Esophagus muscularis mucosa (tissue), 4 donors: ENCODE measurements at regions not wholly inside any gene's neighbourhood (a gene's known extent, or its start where the extent isn't known, plus 50 kb on each side); places are given as distances from the start of the nearest gene placed in this dataset.

Source experiments
- DNase-seq: peaks from one replicate; pipeline ENCODE4 v3.0.0-alpha.2; 2017; ENCODE audit errors: extremely low spot score
- H3K27ac ChIP-seq, 4 donors: fragments of 200-600 bp; sonication (generic); replicated peaks in 1 of 4; 1 replicate in 3 of 4; 2 replicates in 1 of 4; pipeline ENCODE4 v1.5.1; 2016 to 2019; ENCODE audit warnings: mild to moderate bottlenecking in 1 of 4
- H3K27me3 ChIP-seq, 4 donors: fragments of 200-600 bp; sonication (generic); one replicate each; pipeline versions ENCODE4 v1.5.1 to v1.6.0; 2016 to 2019
- H3K36me3 ChIP-seq, 4 donors: fragments of 200-600 bp; sonication (generic); one replicate each; pipeline ENCODE4 v1.5.1; 2016 to 2019
- H3K4me1 ChIP-seq, 4 donors: fragments of 200-600 bp; sonication (generic); one replicate each; pipeline ENCODE4 v1.5.1; 2016 to 2019
- H3K4me3 ChIP-seq, 4 donors: fragments of 200-600 bp; sonication (generic); 1 replicate in 2 of 4; 2 replicates in 2 of 4; pipeline ENCODE4 v1.5.1; 2016 to 2019; ENCODE audit warnings: mild to moderate bottlenecking in 4 of 4, moderate library complexity in 1 of 4
- H3K9me3 ChIP-seq, 4 donors: fragments of 200-600 bp; sonication (generic); 1 replicate in 3 of 4; 2 replicates in 1 of 4; pipeline ENCODE4 v1.5.1; 2016 to 2019
- EP300 ChIP-seq: sonication (generic); formaldehyde crosslinking; IDR thresholded peaks from one replicate; pipeline ENCODE4 v1.6.1; 2017; ENCODE audit warnings: antibody characterized with exemption
- POLR2A ChIP-seq: fragments of 450-650 bp; IDR thresholded peaks from one replicate; pipeline ENCODE4 v1.6.1; 2017; ENCODE audit warnings: antibody characterized with exemption, moderate library complexity, mild to moderate bottlenecking, low read depth
- POLR2AphosphoS5 ChIP-seq, 2 donors: sonication (generic); formaldehyde crosslinking; IDR thresholded peaks; one replicate each; pipeline ENCODE4 v1.6.1; 2017; ENCODE audit warnings: antibody characterized with exemption in 2 of 2
- WGBS: methylation state at CpG from one replicate; pipeline ENCODE4 v1.1.5; 2018; 5-methylcytosine and 5-hydroxymethylcytosine counted together
- intact Hi-C: fragments of 100-400 bp; cut with DNase I; formaldehyde crosslinking; loops from one replicate; pipeline ENCODE4 v1.15.1; 2023
- TF ChIP-seq, protein P1 (sequence below), 3 experiments: fragments of 200-600 bp in 2 of 3; fragments of 450-650 bp in 1 of 3; sonication (generic) in 2 of 3; IDR thresholded peaks; one replicate each; pipeline ENCODE4 v1.5.1; 2017 to 2019; ENCODE audit warnings: antibody characterized with exemption in 3 of 3, mild to moderate bottlenecking in 2 of 3, moderate library complexity in 1 of 3

- Histone ChIP-seq H3K4me3 (no peak overlapping the region), H3K27ac (no peak overlapping the region), H3K9me3 (no peaks in the 10 kb centered on the region), H3K27me3 (no peaks in the 10 kb centered on the region), H3K36me3 (no peaks in the 10 kb centered on the region), H3K4me1 (peaks cover 9 to 16% (median 12%) of the 10 kb centered on the region in 4 donors)
- intact Hi-C loops: no loop called here
- no peak for DNase-seq
- WGBS: 45% methylated on average over 6 of the region's 6 CpGs
- TF ChIP-seq POLR2A (no peak), EP300 (no peak), POLR2AphosphoS5 (IDR thresholded peaks at IDR 0.05) (no peak)
- TF ChIP-seq, protein P1, sequence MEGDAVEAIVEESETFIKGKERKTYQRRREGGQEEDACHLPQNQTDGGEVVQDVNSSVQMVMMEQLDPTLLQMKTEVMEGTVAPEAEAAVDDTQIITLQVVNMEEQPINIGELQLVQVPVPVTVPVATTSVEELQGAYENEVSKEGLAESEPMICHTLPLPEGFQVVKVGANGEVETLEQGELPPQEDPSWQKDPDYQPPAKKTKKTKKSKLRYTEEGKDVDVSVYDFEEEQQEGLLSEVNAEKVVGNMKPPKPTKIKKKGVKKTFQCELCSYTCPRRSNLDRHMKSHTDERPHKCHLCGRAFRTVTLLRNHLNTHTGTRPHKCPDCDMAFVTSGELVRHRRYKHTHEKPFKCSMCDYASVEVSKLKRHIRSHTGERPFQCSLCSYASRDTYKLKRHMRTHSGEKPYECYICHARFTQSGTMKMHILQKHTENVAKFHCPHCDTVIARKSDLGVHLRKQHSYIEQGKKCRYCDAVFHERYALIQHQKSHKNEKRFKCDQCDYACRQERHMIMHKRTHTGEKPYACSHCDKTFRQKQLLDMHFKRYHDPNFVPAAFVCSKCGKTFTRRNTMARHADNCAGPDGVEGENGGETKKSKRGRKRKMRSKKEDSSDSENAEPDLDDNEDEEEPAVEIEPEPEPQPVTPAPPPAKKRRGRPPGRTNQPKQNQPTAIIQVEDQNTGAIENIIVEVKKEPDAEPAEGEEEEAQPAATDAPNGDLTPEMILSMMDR (IDR thresholded peaks at IDR 0.05): no peak
Observed at GRCh38 chr3:69675786-69676530, 63.3 kb upstream of the MITF start.

GRCh38 chr3:69674752-69675151, 64.5 kb upstream of the MITF start:
- H3K4me3 ChIP-seq: no peak overlapping the region
- H3K27me3 ChIP-seq: no peaks in the 10 kb centered on the region
- TF ChIP-seq POLR2A (no peak), EP300 (no peak), POLR2AphosphoS5 (IDR thresholded peaks at IDR 0.05) (no peak)
- TF ChIP-seq, protein P1 (IDR thresholded peaks at IDR 0.05): no peak
- no peak for DNase-seq
- peaks cover 9 to 16% (median 12%) of the 10 kb centered on the region in 4 donors for H3K4me1 ChIP-seq
- intact Hi-C loops: loop anchor here (5.0 kb wide), 2 partner anchors 232 to 367 kb away; no protein-coding TSS in a partner anchor
- H3K27ac ChIP-seq: no peak overlapping the region
- no peaks in the 10 kb centered on the region for H3K9me3 ChIP-seq
- 97% methylated on average over 3 of the region's 3 CpGs for WGBS
- no peaks in the 10 kb centered on the region for H3K36me3 ChIP-seq

- intact Hi-C loops: loop anchor here (2.0 to 5.0 kb wide), 3 partner anchors 229 to 511 kb away; no protein-coding TSS in a partner anchor
- no peak for DNase-seq
- no peak overlapping the region for H3K27ac ChIP-seq
- no peaks in the 10 kb centered on the region for H3K36me3 ChIP-seq
- WGBS: 58% methylated on average over 5 of the region's 6 CpGs
- peaks cover 7 to 12% (median 9%) of the 10 kb centered on the region in 4 donors for H3K4me1 ChIP-seq
- TF ChIP-seq EP300 (no peak), POLR2A (no peak), POLR2AphosphoS5 (IDR thresholded peaks at IDR 0.05) (no peak)
- TF ChIP-seq, protein P1 (IDR thresholded peaks at IDR 0.05): peak; percentile 81 to 86 (median 83)
- no peaks in the 10 kb centered on the region for H3K9me3 ChIP-seq
- no peak overlapping the region for H3K4me3 ChIP-seq
- no peaks in the 10 kb centered on the region for H3K27me3 ChIP-seq
Observed at GRCh38 chr3:69671082-69671952, 67.9 kb upstream of the MITF start.

DNA sequence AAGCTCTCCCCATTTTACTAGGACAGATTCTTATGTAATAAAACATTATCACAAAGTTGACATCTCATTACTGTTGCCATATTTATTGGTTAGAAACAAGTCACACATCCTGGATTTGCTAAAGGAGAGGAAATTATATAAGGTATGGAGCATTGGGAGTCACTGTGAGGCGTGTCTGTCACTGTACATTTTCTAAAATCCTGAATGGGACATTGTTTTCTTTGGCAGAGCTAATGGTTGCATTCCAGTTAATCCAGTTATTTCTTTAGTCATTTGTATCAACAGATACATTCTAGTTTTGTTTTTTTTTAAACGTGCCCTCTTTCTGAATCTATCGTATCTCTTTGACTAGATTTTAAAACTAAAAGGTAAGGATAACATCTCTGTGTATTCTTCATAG, 70.2 kb upstream of the MITF start:
- TF ChIP-seq POLR2AphosphoS5 (IDR thresholded peaks at IDR 0.05): no peak
- no peak for TF ChIP-seq EP300
- no peak for TF ChIP-seq POLR2A
- TF ChIP-seq, protein P1 (IDR thresholded peaks at IDR 0.05): no peak
- WGBS: 92% methylated on average over 3 of the region's 3 CpGs
- H3K27ac ChIP-seq: no peak overlapping the region
- no peaks in the 10 kb centered on the region for H3K9me3 ChIP-seq
- no peaks in the 10 kb centered on the region for H3K27me3 ChIP-seq
- no peaks in the 10 kb centered on the region for H3K36me3 ChIP-seq
- H3K4me3 ChIP-seq: no peak overlapping the region
- no peak for DNase-seq
- intact Hi-C loops: no loop called here
- peaks cover 14 to 18% (median 15%) of the 10 kb centered on the region in 4 donors for H3K4me1 ChIP-seq
